Ectodermal cell (in vitro differentiated cells): ENCODE measurements at regions not wholly inside any gene's neighbourhood (a gene's known extent, or its start where the extent isn't known, plus 50 kb on each side); places are given as distances from the start of the nearest gene placed in this dataset.

Experiments
- H3K27ac ChIP-seq: 2 replicates; pipeline ENCODE4 v1.7.0; 2013; ENCODE audit warnings: mild to moderate bottlenecking, low read depth, low read length; ENCODE audit not compliant: insufficient read depth, poor library complexity, severe bottlenecking
- H3K27me3 ChIP-seq: 2 replicates; pipeline ENCODE4 v1.7.0; 2013; ENCODE audit warnings: mild to moderate bottlenecking, low read length; ENCODE audit not compliant: insufficient read depth, control insufficient read depth, poor library complexity, severe bottlenecking
- H3K36me3 ChIP-seq: one replicate; pipeline ENCODE4 v1.7.0; 2013; ENCODE audit warnings: low read length; ENCODE audit not compliant: control insufficient read depth, insufficient read depth
- H3K4me1 ChIP-seq: one replicate; pipeline ENCODE4 v1.7.0; 2013; ENCODE audit warnings: low read length; ENCODE audit not compliant: control insufficient read depth, insufficient read depth
- H3K4me3 ChIP-seq: 2 replicates; pipeline ENCODE4 v1.7.0; 2013; ENCODE audit warnings: low read depth, low read length, control low read depth; ENCODE audit not compliant: insufficient read depth
- H3K9me3 ChIP-seq: 2 replicates; pipeline ENCODE4 v1.7.0; 2013; ENCODE audit warnings: mild to moderate bottlenecking, low read length, moderate library complexity; ENCODE audit not compliant: control insufficient read depth
- WGBS, 2 experiments: methylation state at CpG; one replicate each; pipeline ENCODE4 v1.1.7; 2013; ENCODE audit warnings: missing lambda C conversion rate in 2 of 2; 5-methylcytosine and 5-hydroxymethylcytosine counted together

- WGBS, 2 experiments = 81 to 84% methylated on average over 4 to 5 of the region's 5 CpGs
- Histone ChIP-seq H3K9me3 (no peaks in the 10 kb centered on the region), H3K4me1 (peaks cover 5% of the 10 kb centered on the region), H3K27me3 (no peaks in the 10 kb centered on the region), H3K27ac (no peak overlapping the region), H3K36me3 (no peaks in the 10 kb centered on the region), H3K4me3 (no peak overlapping the region)
Observed at GRCh38 chr2:219998714-219999227, 371.3 kb downstream of the SLC4A3 start.

- no peaks in the 10 kb centered on the region for H3K9me3 ChIP-seq
- H3K36me3 ChIP-seq = no peaks in the 10 kb centered on the region
- no peak overlapping the region for H3K4me3 ChIP-seq
- 90 to 93% methylated on average over 3 of the region's 3 CpGs for WGBS, 2 experiments
- peaks cover 5% of the 10 kb centered on the region for H3K4me1 ChIP-seq
- H3K27me3 ChIP-seq = no peaks in the 10 kb centered on the region
- H3K27ac ChIP-seq = no peak overlapping the region
Observed at GRCh38 chr2:220000080-220000479, 372.6 kb downstream of the SLC4A3 start.

- no peak overlapping the region for H3K4me3 ChIP-seq
- H3K9me3 ChIP-seq = no peaks in the 10 kb centered on the region
- 91 to 95% methylated on average over 4 of the region's 4 CpGs for WGBS, 2 experiments
- H3K36me3 ChIP-seq = no peaks in the 10 kb centered on the region
- no peak overlapping the region for H3K27ac ChIP-seq
- H3K4me1 ChIP-seq = peaks cover 5% of the 10 kb centered on the region
- no peaks in the 10 kb centered on the region for H3K27me3 ChIP-seq
Observed at GRCh38 chr2:220000586-220000985, 373.2 kb downstream of the SLC4A3 start.

- Histone ChIP-seq H3K4me1 (peaks cover 5% of the 10 kb centered on the region), H3K27ac (no peak overlapping the region), H3K27me3 (no peaks in the 10 kb centered on the region), H3K4me3 (no peak overlapping the region), H3K9me3 (no peaks in the 10 kb centered on the region), H3K36me3 (no peaks in the 10 kb centered on the region)
- 89 to 90% methylated on average over 3 of the region's 3 CpGs for WGBS, 2 experiments
Observed at GRCh38 chr2:220001751-220002150, 374.3 kb downstream of the SLC4A3 start.

- H3K4me1 ChIP-seq = peaks cover 5% of the 10 kb centered on the region
- no peaks in the 10 kb centered on the region for H3K27me3 ChIP-seq
Observed at GRCh38 chr2:220002251-220002650, 374.8 kb downstream of the SLC4A3 start.

GRCh38 chr2:220002699-220003098, 375.3 kb downstream of the SLC4A3 start:
- H3K27me3 ChIP-seq = no peaks in the 10 kb centered on the region
- H3K27ac ChIP-seq = no peak overlapping the region
- peaks cover 5% of the 10 kb centered on the region for H3K4me1 ChIP-seq

More at GRCh38 chr2:220002251-220002650, 374.8 kb downstream of the SLC4A3 start:
- Histone ChIP-seq H3K36me3 (no peaks in the 10 kb centered on the region), H3K27ac (no peak overlapping the region), H3K4me3 (no peak overlapping the region), H3K9me3 (no peaks in the 10 kb centered on the region)
- WGBS, 2 experiments = 95 to 97% methylated on average over 4 of the region's 4 CpGs

GRCh38 chr2:220005362-220005761, 377.9 kb downstream of the SLC4A3 start:
- Histone ChIP-seq H3K36me3 (no peaks in the 10 kb centered on the region), H3K4me3 (no peak overlapping the region), H3K9me3 (no peaks in the 10 kb centered on the region), H3K27me3 (no peaks in the 10 kb centered on the region), H3K4me1 (no peaks in the 10 kb centered on the region), H3K27ac (no peak overlapping the region)
- 89 to 94% methylated on average over 6 of the region's 6 CpGs for WGBS, 2 experiments

More at GRCh38 chr2:220002699-220003098, 375.3 kb downstream of the SLC4A3 start:
- Histone ChIP-seq H3K36me3 (no peaks in the 10 kb centered on the region), H3K4me3 (no peak overlapping the region), H3K9me3 (no peaks in the 10 kb centered on the region)
- 95 to 100% methylated on average over 3 of the region's 3 CpGs for WGBS, 2 experiments

- Histone ChIP-seq H3K4me1 (no peaks in the 10 kb centered on the region), H3K27ac (no peak overlapping the region), H3K36me3 (no peaks in the 10 kb centered on the region), H3K27me3 (no peaks in the 10 kb centered on the region), H3K4me3 (no peak overlapping the region), H3K9me3 (no peaks in the 10 kb centered on the region)
- WGBS, 2 experiments = 89 to 91% methylated on average over 8 of the region's 8 CpGs
Observed at GRCh38 chr2:220006152-220006621, 378.8 kb downstream of the SLC4A3 start.

- 82 to 93% methylated on average over 1 of the region's 1 CpG for WGBS, 2 experiments
- Histone ChIP-seq H3K27me3 (no peaks in the 10 kb centered on the region), H3K27ac (no peak overlapping the region), H3K4me1 (no peaks in the 10 kb centered on the region), H3K36me3 (no peaks in the 10 kb centered on the region), H3K4me3 (no peak overlapping the region), H3K9me3 (no peaks in the 10 kb centered on the region)
Observed at GRCh38 chr2:220011859-220012258, 384.4 kb downstream of the SLC4A3 start.

GRCh38 chr2:220014961-220015360, 387.5 kb downstream of the SLC4A3 start:
- H3K4me3 ChIP-seq = no peak overlapping the region
- WGBS, 2 experiments = 95 to 96% methylated on average over 2 of the region's 2 CpGs

GRCh38 chr2:220015576-220015975, 388.1 kb downstream of the SLC4A3 start:
- no peaks in the 10 kb centered on the region for H3K4me1 ChIP-seq
- H3K27ac ChIP-seq = no peak overlapping the region
- no peak overlapping the region for H3K4me3 ChIP-seq
- H3K36me3 ChIP-seq = no peaks in the 10 kb centered on the region
- H3K27me3 ChIP-seq = no peaks in the 10 kb centered on the region
- WGBS, 2 experiments = 94 to 100% methylated on average over 1 of the region's 1 CpG
- no peaks in the 10 kb centered on the region for H3K9me3 ChIP-seq

More at GRCh38 chr2:220014961-220015360, 387.5 kb downstream of the SLC4A3 start:
- no peaks in the 10 kb centered on the region for H3K27me3 ChIP-seq
- no peaks in the 10 kb centered on the region for H3K4me1 ChIP-seq
- no peaks in the 10 kb centered on the region for H3K9me3 ChIP-seq
- H3K27ac ChIP-seq = no peak overlapping the region
- no peaks in the 10 kb centered on the region for H3K36me3 ChIP-seq
